GM18519 (cell line): ENCODE measurements at regions not wholly inside any gene's neighbourhood (a gene's known extent, or its start where the extent isn't known, plus 50 kb on each side); places are given as distances from the start of the nearest gene placed in this dataset.

Experiments
- ATAC-seq: cut with Tn5 transposase; IDR thresholded peaks from one replicate; pipeline ENCODE4 v1.9.1; 2021; ENCODE audit warnings: mild to moderate bottlenecking, moderate library complexity; ENCODE audit not compliant: unreplicated experiment, low FRiP score

DNA sequence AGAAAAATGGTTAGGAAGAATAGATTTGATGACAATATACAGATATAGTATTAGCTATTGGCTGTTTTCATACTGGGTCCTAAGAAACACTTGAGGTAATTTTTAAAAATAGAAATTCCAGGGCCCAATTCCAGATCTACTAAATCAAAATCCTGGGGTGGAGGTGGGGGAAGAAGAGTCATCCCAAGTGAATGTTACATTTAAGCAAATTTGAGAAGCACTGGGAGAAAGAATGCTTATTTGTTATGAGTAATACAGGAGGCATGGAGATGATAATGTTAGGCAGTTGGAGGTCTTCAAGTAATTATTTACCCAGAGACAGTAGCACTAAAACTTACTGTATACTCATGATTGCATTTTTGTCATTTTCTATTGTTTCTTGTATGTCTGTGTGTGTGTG lies 93.0 kb upstream of the DAB2 start:
- no peak for ATAC-seq

DNA sequence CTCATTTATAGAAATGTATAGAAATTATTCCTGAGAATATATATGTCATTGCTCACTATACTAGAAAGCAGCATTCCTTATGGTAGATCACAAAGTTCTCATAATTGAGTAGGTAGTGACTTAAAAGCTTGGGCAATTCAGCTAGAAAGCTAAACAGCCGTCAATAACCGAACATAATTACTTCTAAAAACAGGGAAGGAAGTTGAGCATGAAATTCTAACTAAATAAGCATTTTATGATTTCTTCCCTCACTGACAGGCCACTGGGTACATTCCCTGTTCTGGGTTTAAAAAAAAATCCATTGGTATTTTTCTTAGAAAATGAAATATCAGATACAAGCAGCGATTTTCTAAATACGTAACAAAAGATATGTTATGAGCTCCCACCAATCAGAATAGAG lies 91.1 kb upstream of the DAB2 start:
- no peak for ATAC-seq

DNA sequence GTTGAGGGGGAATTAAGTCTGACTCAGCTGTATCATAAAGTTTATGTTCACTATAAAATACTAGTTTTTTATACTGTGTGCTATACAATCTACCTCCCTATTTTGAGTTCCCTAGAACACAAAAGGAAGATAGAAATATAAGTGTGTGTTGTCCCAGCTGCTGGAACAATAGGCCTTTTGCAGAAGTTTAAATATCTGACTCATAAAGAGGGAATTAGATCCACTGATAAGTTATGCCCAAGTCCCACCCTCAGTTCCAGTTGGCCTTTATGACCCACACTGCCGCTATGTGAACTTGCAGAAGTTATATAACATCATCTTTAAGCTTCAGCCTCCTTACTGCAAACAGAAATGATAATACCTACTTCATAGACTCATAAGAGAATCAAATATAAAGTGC lies 88.5 kb upstream of the DAB2 start:
- no peak for ATAC-seq

DNA sequence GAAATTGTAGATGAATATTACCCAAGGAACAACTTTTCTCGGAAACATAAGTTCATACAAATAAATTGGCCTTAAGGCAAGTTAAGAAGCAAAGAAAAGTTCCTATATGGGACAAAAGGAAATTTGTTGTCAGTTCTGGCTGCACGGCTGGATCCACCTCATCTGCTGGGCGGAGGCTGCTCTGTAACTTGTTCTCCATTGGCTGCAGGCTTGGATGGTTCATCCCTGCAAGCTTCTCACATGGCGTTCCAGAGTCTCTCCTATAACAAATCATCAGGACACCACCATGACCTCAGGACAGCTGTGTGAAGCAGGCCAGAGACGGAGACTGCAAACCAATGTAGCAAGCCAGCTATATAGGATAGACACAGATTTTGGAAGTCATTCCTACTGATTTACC lies 81.4 kb upstream of the DAB2 start:
- ATAC-seq: no peak

DNA sequence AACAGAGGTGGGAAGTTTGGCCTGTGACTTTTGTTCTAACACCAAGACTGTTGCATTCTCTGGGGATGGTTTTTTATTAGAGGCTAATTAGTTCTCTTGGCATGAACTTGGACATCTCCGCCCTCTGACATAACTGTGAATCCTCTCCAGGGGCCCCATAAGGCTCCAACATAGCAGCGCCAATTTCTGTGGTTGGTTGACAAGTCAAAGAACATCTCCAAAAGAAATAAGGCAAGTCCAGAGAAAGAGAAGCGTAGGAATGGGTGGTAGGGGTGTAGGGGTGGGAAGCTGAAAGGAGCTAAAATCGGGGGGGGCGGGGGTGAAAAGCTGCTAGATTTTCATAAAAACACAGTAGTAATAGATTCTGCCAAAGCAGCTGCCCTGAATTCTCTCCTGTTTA lies 81.0 kb upstream of the DAB2 start:
- no peak for ATAC-seq

DNA sequence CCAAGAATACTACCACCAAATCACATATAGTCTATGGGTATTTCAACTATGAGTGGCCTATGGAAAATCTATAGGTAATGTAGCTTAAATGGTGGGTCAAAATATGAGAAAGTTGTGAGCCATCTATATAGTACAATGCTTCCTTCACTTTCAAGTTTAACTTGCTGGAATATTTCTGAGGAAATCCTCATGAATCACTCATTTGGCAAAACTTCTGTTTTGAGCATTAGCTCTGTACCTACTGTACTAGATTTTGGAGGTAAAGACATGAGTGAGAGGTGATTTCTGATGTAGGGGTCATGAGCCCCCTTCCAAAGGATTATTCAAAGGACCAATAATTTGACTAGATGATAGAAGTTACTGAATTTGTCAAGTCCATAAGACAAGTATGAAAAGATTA lies 80.6 kb upstream of the DAB2 start:
- no peak for ATAC-seq

DNA sequence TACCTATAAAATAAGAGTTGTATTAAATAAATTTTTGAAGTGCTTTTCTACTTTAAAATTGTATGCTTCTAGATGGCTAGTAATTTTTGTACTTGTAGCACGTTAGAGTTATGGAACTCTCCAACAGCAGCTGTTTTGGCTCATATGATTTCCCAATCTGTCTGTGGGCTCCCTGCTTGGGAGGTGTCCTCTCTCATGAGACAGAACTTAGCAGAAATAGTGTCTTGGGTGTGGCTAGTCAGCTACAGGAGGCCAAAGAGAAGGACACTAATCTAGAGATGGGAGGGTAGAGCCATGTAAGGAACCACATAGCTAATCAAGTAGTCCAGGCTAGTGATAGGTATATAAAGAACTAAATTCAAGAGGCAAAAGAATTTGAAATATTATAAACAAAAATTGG lies 78.4 kb upstream of the DAB2 start:
- no peak for ATAC-seq

DNA sequence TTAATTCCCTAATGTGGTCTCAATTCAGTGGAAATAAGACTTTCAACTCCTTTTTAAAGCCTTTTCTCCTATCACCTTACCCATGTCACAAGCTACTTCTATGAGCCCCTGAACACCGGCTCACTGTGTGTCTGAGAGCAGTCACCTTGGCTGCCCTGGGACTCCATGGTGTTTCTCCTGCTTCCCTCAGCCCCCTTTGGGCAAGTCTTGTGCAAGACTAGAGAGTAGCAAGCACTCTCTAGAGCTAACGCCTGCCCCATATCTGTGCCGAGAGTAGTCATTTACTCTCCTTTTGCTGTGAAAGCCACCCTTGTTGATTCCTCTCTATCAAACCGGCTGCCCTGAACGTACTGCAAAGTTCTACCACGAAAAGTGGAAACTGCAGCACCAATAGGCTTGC lies 77.9 kb upstream of the DAB2 start:
- no peak for ATAC-seq

DNA sequence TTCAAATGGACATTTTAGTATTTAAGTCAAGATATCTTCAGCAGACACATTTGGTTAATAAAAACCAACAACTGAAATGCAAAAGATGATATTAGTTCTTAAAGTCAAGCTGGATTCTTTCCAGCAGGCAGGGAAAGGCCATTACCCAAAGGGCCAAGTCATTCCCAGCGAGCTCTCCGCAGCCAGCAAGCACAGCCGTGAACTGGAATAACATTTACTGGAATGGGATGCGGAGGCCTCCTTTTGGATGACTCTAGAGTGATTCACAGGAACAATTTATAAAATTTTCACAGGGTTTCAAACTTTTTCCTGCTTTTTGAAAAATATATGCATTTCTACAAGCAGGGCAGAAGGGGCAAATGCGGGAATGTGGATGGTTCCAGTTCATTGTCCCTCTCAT lies 76.6 kb upstream of the DAB2 start:
- ATAC-seq: no peak

DNA sequence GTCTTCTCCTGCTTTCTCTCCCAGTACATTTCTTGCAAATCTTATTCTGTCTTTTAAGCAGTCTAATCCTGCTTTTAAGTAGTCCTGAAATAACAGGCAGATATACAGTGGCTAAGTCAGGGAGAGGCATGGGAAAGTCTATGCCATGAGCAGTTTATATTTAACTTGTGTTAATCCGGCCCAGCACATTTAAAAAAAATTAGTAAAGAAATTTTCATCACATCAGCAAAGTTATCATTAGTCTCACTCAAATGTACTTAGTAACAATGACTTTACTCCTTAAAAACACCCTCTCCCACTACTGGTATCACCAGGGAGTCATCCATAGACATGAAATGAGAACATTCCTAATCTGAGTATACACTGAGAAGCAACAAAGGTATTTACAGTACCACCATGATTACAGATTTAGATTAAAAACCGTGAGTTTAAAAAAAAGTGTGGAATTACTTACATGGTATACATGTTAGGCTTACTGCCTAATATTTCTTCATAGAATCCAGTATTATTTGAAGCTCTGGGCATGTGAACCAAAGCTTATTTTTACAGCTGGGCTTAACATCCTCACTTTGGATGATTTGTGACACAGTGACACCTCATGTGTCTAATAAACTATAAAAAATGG lies 75.9 kb upstream of the DAB2 start:
- ATAC-seq: no peak

DNA sequence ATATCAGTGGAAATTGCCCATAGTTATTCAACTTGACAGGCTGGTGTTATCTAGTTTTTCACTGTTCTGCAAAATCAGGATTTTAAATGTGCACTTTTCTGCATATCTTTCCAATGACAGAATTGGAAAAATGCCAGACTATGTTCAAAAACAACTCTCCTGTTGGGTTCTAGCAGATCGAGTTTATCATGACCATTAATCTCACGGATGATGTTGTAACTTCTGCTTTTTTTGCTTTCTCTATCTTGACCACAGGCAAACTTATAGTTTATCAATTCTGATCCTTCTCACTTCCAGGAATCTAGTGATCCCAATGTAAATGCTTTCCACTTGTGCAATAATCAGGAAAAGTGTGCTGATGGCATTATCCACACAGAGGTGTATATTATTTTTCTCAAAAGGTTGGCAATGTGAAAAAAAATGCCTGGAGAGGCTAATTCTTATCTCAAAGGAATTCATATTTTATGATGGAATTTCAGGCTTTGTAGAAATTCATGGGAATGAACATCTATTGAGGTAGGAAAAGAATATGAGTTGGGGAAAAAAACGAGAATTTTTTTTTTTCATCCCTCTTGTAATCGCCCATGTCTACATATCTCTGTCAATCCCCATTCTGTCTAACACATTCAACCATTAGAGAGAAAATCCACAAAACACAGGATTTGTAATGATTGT lies 73.6 kb upstream of the DAB2 start:
- ATAC-seq: no peak

DNA sequence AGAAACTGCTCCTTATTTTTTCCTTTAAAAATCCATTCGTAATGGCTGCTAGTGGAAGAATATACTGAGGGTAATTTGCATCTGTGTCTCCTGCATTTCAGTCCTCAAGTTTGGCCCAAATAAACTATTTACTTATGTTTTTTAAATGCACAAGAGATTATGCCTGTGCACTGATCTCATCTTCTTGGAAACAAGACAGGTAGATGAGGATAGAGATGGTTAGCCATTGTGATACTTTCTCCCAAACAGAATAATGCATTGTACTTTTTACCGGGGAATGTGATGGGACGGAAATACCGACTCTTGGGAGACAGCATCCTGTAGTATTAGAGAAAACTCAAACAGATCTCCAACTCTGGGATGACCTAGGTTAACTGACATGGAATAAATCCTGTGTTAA lies 72.5 kb upstream of the DAB2 start:
- no peak for ATAC-seq

DNA sequence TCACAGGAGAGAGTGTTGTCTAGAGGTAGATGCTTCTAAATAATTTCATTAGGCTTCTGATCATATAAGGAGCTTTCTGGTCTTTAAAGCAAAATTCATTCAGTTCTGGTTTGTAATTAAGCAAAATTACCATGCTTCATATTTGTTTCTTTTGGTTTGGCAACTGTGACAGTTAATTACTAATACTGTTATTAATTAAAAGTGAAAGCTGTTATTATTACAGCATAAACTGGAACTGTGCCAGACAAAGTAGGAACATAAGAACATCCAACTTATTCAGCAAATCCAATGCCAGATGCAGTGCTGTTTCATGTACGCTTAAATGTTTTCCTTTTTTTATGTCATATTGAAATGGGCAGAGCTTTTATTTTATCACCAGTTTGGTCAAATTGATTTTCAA lies 70.4 kb upstream of the DAB2 start:
- ATAC-seq: no peak

DNA sequence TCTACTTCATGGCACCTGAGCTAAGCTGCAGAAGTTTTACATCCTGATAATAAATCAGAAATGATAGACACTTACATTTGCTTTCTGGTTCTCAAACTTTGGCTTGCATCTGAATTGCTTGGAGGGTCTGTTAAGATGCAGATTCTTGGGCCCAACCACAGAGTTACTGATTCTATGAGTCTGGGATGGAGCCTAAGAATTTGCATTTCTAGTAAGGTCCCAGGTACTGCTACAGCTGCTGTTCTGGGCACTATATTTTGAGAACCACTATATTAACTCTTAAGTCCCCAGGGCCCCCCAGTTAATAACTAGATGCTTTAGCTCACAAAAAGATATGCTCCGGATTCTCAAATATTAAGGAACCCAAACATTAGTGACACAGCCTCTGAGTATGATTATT lies 69.8 kb upstream of the DAB2 start:
- no peak for ATAC-seq

DNA sequence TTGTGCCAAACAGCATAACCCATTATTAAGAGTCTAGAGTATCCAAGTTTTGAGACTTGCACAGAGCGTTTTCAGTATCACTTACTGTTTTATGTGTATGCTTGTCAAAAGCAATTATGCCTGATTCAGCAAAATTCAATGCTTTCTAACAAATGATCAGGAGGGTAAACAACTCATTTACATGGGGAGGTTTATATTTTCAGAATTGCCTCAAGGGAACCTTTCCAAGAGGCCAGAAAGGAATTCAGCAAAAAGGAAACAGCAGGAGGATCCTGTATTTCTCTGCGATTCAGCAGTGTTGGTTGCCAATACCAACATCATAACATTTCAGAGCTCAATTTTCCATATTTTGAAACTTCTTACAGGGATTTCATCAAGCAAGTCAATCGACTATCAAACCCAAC lies 69.3 kb upstream of the DAB2 start:
- ATAC-seq: no peak

DNA sequence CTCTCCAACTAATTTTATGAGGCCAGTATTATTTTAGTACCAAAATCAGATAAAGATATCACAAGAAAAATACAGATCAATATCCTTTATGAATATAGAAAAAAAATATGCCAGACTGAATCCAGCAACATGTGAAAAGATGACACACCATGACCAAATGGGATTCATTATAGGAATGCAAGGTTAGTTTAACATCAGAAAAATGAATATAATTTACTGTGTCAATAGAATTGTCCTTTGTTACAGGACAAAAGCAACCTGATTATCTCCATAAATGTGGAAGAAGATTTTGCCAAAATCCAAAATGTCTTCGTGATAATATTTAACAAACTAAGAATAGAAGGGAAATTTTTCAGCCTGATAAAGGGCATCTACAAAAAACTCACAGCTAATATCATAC lies 66.4 kb upstream of the DAB2 start:
- no peak for ATAC-seq

DNA sequence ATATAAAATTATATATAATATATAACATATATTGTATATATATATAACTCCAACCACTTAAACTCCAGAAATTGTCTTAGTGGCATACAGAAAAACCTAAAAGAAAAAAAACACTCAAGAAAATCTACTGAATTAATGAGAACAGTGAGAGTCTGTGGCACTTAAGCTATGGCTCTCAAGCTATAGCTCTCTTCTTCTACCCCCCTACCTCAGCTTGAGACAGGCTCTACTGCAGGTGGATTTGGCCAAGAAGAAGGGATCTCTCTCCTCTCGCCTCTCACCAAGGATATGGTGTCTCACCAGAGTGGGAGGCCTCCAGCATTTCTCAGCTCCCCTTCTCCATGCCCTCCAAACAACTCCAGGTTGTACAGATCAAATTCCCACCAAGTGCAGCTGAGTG lies 64.5 kb upstream of the DAB2 start:
- ATAC-seq: no peak

DNA sequence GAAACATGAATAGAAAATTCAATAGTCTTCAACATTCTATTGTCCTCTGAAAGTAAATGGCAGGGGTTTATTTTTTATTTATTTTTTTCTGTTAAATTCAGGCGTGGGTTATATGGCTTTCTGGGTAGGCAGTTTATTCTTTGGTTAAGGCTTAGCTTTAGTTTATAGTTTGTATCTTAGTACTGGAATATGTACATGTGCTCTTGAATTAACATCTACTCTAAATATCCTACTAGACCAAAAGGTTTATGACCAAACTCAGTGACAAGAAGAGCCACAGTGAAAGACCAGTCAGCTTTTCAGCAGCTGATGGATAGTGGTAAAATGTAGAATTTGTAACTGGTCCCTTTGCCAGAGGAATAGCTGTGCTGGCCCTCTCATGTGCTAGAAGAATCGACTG lies 62.0 kb upstream of the DAB2 start:
- no peak for ATAC-seq

DNA sequence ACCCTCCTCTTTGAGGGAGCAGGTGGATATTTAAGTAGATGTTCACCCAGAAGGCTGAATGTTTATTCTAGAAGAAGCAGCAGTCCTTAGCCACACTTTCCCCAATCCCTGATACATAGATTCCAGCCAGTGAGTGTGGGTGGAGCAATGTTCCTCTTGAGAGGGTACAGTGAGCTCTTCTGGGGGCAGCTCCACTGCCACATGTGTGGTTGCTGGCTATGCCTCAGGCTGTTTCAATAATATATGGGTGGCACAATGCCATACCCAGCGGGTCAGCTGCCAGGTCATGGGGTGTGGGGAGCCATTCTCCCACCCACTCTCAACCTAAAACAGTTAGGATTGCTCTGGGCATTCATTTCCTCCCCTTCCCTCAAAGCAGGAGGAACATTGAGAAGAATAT lies 61.6 kb upstream of the DAB2 start:
- ATAC-seq: no peak

DNA sequence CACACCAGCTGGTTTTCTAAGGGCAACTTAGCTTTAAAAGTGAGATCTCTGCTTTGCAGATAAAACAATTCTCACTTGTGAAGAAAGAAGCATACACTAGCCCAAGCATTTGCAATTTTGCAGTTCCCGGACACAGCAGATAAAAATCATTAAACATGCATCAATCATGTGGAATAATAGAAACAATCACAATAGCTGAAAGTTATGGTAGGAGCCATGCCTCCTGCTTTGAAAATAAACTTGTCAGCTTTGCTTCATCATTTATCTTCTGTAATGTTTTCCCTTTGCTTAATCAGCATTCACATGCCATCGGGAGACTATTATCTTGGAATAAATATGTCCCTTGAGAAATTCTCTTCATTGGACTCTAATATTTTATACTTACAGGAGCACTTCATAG lies 60.3 kb upstream of the DAB2 start:
- no peak for ATAC-seq

DNA sequence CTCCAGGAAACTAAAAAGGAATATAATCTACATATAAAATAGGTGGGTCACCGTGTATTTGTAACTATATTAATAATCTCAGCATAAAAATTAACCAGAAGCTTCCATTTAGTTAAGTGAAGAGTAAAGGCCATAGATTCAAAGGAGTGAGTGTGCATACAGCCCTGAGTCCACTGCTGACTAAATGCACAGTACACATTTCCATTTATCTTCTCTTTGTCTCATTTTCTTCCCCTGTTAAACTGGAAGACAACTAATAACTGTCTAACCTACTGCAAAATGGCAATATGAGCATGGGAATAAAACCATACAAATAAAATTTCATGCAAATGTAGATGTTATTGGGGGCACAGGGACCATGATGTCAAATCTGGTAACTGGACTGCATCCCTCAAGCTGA lies 59.9 kb upstream of the DAB2 start:
- no peak for ATAC-seq

DNA sequence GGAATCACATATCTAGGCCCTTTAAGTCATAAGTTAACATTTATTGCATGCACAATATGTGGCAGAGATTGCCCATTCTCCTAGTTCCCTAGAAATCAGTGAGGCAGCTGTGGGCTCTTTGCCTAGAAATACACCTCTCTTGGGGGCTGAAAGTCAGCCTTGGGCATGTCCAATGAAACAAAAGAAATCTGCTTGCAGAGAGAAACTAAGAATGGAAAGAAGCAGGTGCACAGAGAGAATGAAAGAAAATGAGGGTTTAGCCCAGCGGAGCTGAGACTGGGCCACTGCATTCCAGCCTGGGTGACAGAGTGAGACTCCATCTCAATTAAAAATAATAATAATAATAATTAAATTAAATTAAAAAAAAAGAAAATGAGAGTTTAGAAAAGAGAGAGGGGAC lies 57.3 kb upstream of the DAB2 start:
- no peak for ATAC-seq

DNA sequence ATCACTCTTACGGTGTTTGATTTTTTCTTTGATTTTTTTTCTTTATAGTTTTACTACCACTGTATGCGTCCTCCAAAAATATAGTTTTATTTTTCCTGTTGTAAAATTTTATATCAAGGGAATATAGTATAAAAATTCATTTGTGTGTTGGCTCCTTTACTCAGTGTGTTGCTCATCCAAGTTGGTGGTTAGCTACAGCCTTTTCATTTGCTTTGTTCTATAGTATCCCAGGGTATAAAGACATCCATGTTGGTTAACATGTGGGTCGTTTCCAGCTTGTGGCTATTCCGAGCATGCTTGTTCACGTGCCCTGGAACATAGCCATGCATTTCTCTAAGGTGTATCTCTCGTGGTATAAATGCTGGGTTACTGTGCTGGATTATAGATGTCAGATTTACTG lies 54.8 kb upstream of the DAB2 start:
- no peak for ATAC-seq
